ENCODE measurements at regions not wholly inside any gene's neighbourhood (a gene's known extent, or its start where the extent isn't known, plus 50 kb on each side); places are given as distances from the start of the nearest gene placed in this dataset.
"Not testable (repeated sequence)": the region's sequence is repeated elsewhere in the genome, so short reads cannot be mapped to it uniquely, and the experiment has no call there.

DNA sequence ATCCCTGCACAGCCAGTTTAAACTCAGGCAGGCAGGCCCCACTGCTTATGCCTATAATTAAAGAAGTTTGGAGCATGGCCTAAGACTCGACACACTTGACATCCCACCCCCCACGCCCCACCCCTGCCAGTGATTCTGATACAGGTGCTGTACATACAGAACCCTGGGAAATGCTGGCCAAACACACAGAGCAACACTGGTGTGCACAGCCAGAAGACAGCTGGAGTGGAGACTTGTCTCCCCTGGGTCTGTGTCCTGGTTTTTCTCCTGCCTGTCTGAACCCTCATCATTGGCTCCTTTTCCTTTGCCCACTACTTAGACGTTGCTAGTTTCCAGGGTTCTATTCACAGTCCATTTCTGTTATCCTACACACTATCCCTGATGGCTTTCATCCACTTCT lies 76.8 kb downstream of the DLEU7 start:
- no peak overlapping the region for H4K5ac ChIP-seq (ENCODE audit: insufficient read length, low read depth, low read length)
- no peak overlapping the region for H2BK15ac ChIP-seq (ENCODE audit: low read depth, low read length)
- no peak overlapping the region for H2AFZ ChIP-seq (ENCODE audit: low read length)
- no CpG with 5 or more reads among the region's 3 CpGs for WGBS (ENCODE audit: extremely low coverage, insufficient read length, low lambda C conversion rate)
- no peak overlapping the region for H3T11ph ChIP-seq (ENCODE audit: low read length)
- Mint-ChIP-seq H3K9me3 (no peaks in the 10 kb centered on the region; a peak in 1 of 5 replicates), H3K36me3 (ENCODE audit: insufficient read depth in 1 of 3, low read depth in 3 of 3) (no peaks in the 10 kb centered on the region), H3K27me3 (ENCODE audit: low read depth) (peaks cover 3% of the 10 kb centered on the region), H3K4me3 (no peak overlapping the region), H3K4me1 (peaks cover 0 to 2% of the 10 kb centered on the region in 2 experiments; a peak in 1 of 4 replicates), H3K27ac (no peak overlapping the region)
- no peak overlapping the region for H3K14ac ChIP-seq (ENCODE audit: insufficient read depth, low read length)
- H3K79me1 ChIP-seq (ENCODE audit: insufficient read depth, low read depth, low read length, poor library complexity, severe bottlenecking) = no peaks in the 10 kb centered on the region
- no peaks in the 10 kb centered on the region for H3K79me2 ChIP-seq (ENCODE audit: insufficient read depth, low read length)
- H2BK20ac ChIP-seq (ENCODE audit: low read depth, low read length, poor library complexity, severe bottlenecking) = no peak overlapping the region
- no peak overlapping the region for H4K8ac ChIP-seq (replicated peaks; ENCODE audit: insufficient read length, low read depth, low read length)
- no peak overlapping the region for H2BK120ac ChIP-seq (ENCODE audit: low read depth, low read length, poor library complexity, severe bottlenecking)
- H3K27me3 ChIP-seq (ENCODE audit: insufficient read depth, low read length) = no peaks in the 10 kb centered on the region
- H3K9me3 ChIP-seq (ENCODE audit: control insufficient read depth, low read depth, low read length) = no peaks in the 10 kb centered on the region
- no peak for DNase-seq
- no peak overlapping the region for H3K56ac ChIP-seq (ENCODE audit: insufficient read length, low read depth, low read length)
- H3K4me1 ChIP-seq (ENCODE audit: insufficient read depth, low read length) = no peaks in the 10 kb centered on the region
- H3K23me2 ChIP-seq (ENCODE audit: insufficient read length, low read depth, low read length, poor library complexity, severe bottlenecking) = no peaks in the 10 kb centered on the region
- no peaks in the 10 kb centered on the region for H4K20me1 ChIP-seq (ENCODE audit: control insufficient read depth, insufficient read depth, insufficient read length)
- no peak overlapping the region for H3K9ac ChIP-seq (ENCODE audit: extremely low read depth, insufficient read length, low read length)
- no peak overlapping the region for H2BK5ac ChIP-seq (ENCODE audit: insufficient read length, low read length)
- TF ChIP-seq, protein P1, sequence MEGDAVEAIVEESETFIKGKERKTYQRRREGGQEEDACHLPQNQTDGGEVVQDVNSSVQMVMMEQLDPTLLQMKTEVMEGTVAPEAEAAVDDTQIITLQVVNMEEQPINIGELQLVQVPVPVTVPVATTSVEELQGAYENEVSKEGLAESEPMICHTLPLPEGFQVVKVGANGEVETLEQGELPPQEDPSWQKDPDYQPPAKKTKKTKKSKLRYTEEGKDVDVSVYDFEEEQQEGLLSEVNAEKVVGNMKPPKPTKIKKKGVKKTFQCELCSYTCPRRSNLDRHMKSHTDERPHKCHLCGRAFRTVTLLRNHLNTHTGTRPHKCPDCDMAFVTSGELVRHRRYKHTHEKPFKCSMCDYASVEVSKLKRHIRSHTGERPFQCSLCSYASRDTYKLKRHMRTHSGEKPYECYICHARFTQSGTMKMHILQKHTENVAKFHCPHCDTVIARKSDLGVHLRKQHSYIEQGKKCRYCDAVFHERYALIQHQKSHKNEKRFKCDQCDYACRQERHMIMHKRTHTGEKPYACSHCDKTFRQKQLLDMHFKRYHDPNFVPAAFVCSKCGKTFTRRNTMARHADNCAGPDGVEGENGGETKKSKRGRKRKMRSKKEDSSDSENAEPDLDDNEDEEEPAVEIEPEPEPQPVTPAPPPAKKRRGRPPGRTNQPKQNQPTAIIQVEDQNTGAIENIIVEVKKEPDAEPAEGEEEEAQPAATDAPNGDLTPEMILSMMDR (conservative IDR thresholded peaks at IDR 0.05) = no peak
- H3K27ac ChIP-seq (ENCODE audit: insufficient read length, low read depth, low read length) = no peak overlapping the region
- H2BK12ac ChIP-seq (ENCODE audit: insufficient read length, low read depth, low read length) = no peak overlapping the region
- no peak overlapping the region for H4K91ac ChIP-seq (ENCODE audit: insufficient read length, low read depth, low read length)
- no peak overlapping the region for H3K18ac ChIP-seq (ENCODE audit: insufficient read length, low read depth, low read length)
- no peak overlapping the region for H3K4me2 ChIP-seq (ENCODE audit: insufficient read depth, insufficient read length, low read length)
- no peak overlapping the region for H2AK5ac ChIP-seq (ENCODE audit: insufficient read length, low read length)
- no peak overlapping the region for H3K23ac ChIP-seq (ENCODE audit: insufficient read length, low read depth, low read length)
- H3K4ac ChIP-seq (ENCODE audit: low read depth, low read length) = no peak overlapping the region

DNA sequence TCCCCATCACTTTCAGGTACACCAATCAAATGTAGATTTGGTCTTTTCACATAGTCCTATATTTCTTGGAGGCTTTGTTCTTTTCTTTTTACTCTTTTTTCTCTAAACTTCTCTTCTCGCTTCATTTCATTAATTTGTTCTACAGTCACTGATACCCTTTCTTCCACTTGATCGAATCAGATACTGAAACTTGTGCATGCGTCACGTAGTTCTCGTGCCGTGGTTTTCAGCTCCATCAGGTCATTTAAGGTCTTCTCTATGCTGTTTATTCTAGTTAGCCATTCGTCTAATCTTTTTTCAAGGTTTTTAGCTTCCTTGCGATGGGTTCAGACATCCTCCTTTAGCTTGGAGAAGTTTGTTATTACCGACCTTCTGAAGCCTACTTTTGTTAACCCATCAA lies 70.6 kb downstream of the DLEU7 start:
- H3K4me1 ChIP-seq (ENCODE audit: insufficient read depth, low read length); H4K20me1 ChIP-seq (ENCODE audit: control insufficient read depth, insufficient read depth, insufficient read length); H2BK120ac ChIP-seq (ENCODE audit: low read depth, low read length, poor library complexity, severe bottlenecking); H4K5ac ChIP-seq (ENCODE audit: insufficient read length, low read depth, low read length); H3K27ac ChIP-seq (ENCODE audit: insufficient read length, low read depth, low read length); H2AFZ ChIP-seq (ENCODE audit: low read length); H3K23me2 ChIP-seq (ENCODE audit: insufficient read length, low read depth, low read length, poor library complexity, severe bottlenecking); H3K4ac ChIP-seq (ENCODE audit: low read depth, low read length); H2BK15ac ChIP-seq (ENCODE audit: low read depth, low read length); H3K27me3 ChIP-seq (ENCODE audit: insufficient read depth, low read length); H2BK20ac ChIP-seq (ENCODE audit: low read depth, low read length, poor library complexity, severe bottlenecking); H4K8ac ChIP-seq (replicated peaks; ENCODE audit: insufficient read length, low read depth, low read length); H3K79me2 ChIP-seq (ENCODE audit: insufficient read depth, low read length); H3K14ac ChIP-seq (ENCODE audit: insufficient read depth, low read length); H2BK5ac ChIP-seq (ENCODE audit: insufficient read length, low read length); H3K27ac Mint-ChIP-seq; H3K18ac ChIP-seq (ENCODE audit: insufficient read length, low read depth, low read length); H3K79me1 ChIP-seq (ENCODE audit: insufficient read depth, low read depth, low read length, poor library complexity, severe bottlenecking); H3K56ac ChIP-seq (ENCODE audit: insufficient read length, low read depth, low read length); H3K9me3 ChIP-seq (ENCODE audit: control insufficient read depth, low read depth, low read length); H2AK5ac ChIP-seq (ENCODE audit: insufficient read length, low read length); H3K27me3 Mint-ChIP-seq (ENCODE audit: low read depth); H3K23ac ChIP-seq (ENCODE audit: insufficient read length, low read depth, low read length); H3T11ph ChIP-seq (ENCODE audit: low read length); H3K4me2 ChIP-seq (ENCODE audit: insufficient read depth, insufficient read length, low read length); H4K91ac ChIP-seq (ENCODE audit: insufficient read length, low read depth, low read length); DNase-seq; H3K9ac ChIP-seq (ENCODE audit: extremely low read depth, insufficient read length, low read length); H2BK12ac ChIP-seq (ENCODE audit: insufficient read length, low read depth, low read length); H3K4me1 Mint-ChIP-seq; H3K4me3 Mint-ChIP-seq: not testable (repeated sequence)
- peaks cover 9 to 22% (median 11%) of the 10 kb centered on the region in 3 experiments for H3K36me3 Mint-ChIP-seq (ENCODE audit: insufficient read depth in 1 of 3, low read depth in 3 of 3)
- no CpG with 5 or more reads among the region's 9 CpGs for WGBS (ENCODE audit: extremely low coverage, insufficient read length, low lambda C conversion rate)
- H3K9me3 Mint-ChIP-seq = peaks cover 19 to 24% of the 10 kb centered on the region in 2 experiments

Data from H9 (cell line).